Gastrocnemius medialis (tissue), 4 donors: ENCODE measurements at regions not wholly inside any gene's neighbourhood (a gene's known extent, or its start where the extent isn't known, plus 50 kb on each side); places are given as distances from the start of the nearest gene placed in this dataset.

Source experiments
- ATAC-seq, 2 donors: fragments of 150-250 bp; one replicate each; pipeline ENCODE4 v1.9.1; 2016
- DNase-seq, 2 donors: peaks; one replicate each; pipeline ENCODE4 v3.0.0-alpha.2; 2019
- H3K27ac ChIP-seq, 4 donors: fragments of 200-600 bp; sonication (generic); 1 replicate in 1 of 4; 2 replicates in 3 of 4; pipeline ENCODE4 v1.5.1; 2016 to 2018; ENCODE audit warnings: mild to moderate bottlenecking in 2 of 4, moderate library complexity in 1 of 4
- H3K27me3 ChIP-seq, 3 donors: fragments of 200-600 bp; sonication (generic) in 2 of 3; 1 replicate in 1 of 3; 2 replicates in 2 of 3; pipeline versions ENCODE4 v1.5.1 to v1.6.0; 2016 to 2019; ENCODE audit warnings: mild to moderate bottlenecking in 1 of 3, moderate library complexity in 1 of 3
- H3K36me3 ChIP-seq, 2 donors: fragments of 200-600 bp; sonication (generic) in 1 of 2; one replicate each; pipeline ENCODE4 v1.5.1; 2017 to 2018
- H3K4me1 ChIP-seq, 2 donors: fragments of 200-600 bp; sonication (generic) in 1 of 2; one replicate each; pipeline ENCODE4 v1.5.1; 2016 to 2017; ENCODE audit warnings: mild to moderate bottlenecking in 2 of 2
- H3K4me3 ChIP-seq, 4 donors: fragments of 200-600 bp; sonication (generic) in 3 of 4; 1 replicate in 1 of 4; 2 replicates in 3 of 4; pipeline ENCODE4 v1.5.1; 2016 to 2019; ENCODE audit warnings: mild to moderate bottlenecking in 2 of 4
- H3K9me3 ChIP-seq, 3 donors: fragments of 200-600 bp; sonication (generic) in 2 of 3; 1 replicate in 1 of 3; 2 replicates in 2 of 3; pipeline ENCODE4 v1.5.1; 2016 to 2019
- POLR2A ChIP-seq, 2 donors: fragments of 450-650 bp; IDR thresholded peaks; one replicate each; pipeline ENCODE4 v1.6.1; 2017; ENCODE audit warnings: antibody characterized with exemption in 2 of 2, mild to moderate bottlenecking in 2 of 2, moderate library complexity in 2 of 2
- in situ Hi-C, 4 donors: fragments of 200-750 bp; cut with MboI; loops; one replicate each; pipeline versions ENCODE4 v1.15.0 to v1.8.0; 2017; ENCODE audit warnings: low sequenced_read_pairs in 4 of 4
- intact Hi-C: fragments of 100-400 bp; cut with DNase I; formaldehyde crosslinking; loops from one replicate; pipeline ENCODE4 v1.15.1; 2023; ENCODE audit warnings: low total_unique reads
- TF ChIP-seq, protein P1 (sequence below), 5 experiments: fragments of 450-650 bp in 3 of 5; fragments of 200-600 bp in 2 of 5; sonication (generic) in 2 of 5; IDR thresholded peaks in 4 of 5; conservative IDR thresholded peaks in 1 of 5; 1 replicate in 4 of 5; 2 replicates in 1 of 5; pipeline ENCODE4 v1.5.1; 2016 to 2019; ENCODE audit warnings: antibody characterized with exemption in 5 of 5, mild to moderate bottlenecking in 3 of 5, moderate library complexity in 3 of 5

- H3K36me3 ChIP-seq: no peaks in the 10 kb centered on the region
- H3K27me3 ChIP-seq: no peaks in the 10 kb centered on the region
- H3K9me3 ChIP-seq: no peaks in the 10 kb centered on the region
- DNase-seq (no peak), ATAC-seq (no peak)
- intact Hi-C loops: no loop called here
- no peak overlapping the region for H3K4me3 ChIP-seq
- H3K27ac ChIP-seq: no peak overlapping the region
- TF ChIP-seq, protein P1, sequence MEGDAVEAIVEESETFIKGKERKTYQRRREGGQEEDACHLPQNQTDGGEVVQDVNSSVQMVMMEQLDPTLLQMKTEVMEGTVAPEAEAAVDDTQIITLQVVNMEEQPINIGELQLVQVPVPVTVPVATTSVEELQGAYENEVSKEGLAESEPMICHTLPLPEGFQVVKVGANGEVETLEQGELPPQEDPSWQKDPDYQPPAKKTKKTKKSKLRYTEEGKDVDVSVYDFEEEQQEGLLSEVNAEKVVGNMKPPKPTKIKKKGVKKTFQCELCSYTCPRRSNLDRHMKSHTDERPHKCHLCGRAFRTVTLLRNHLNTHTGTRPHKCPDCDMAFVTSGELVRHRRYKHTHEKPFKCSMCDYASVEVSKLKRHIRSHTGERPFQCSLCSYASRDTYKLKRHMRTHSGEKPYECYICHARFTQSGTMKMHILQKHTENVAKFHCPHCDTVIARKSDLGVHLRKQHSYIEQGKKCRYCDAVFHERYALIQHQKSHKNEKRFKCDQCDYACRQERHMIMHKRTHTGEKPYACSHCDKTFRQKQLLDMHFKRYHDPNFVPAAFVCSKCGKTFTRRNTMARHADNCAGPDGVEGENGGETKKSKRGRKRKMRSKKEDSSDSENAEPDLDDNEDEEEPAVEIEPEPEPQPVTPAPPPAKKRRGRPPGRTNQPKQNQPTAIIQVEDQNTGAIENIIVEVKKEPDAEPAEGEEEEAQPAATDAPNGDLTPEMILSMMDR (IDR thresholded peaks at IDR 0.05 in 4 of 5, conservative IDR thresholded peaks at IDR 0.05 in 1 of 5): no peak
- TF ChIP-seq POLR2A (IDR thresholded peaks at IDR 0.05): no peak
- no peaks in the 10 kb centered on the region for H3K4me1 ChIP-seq
- in situ Hi-C loops: no loop called here
Measured at GRCh38 chr2:88334418-88334817, 118.1 kb downstream of the FOXI3 start.

GRCh38 chr2:88331239-88331638, 121.3 kb downstream of the FOXI3 start:
- no peaks in the 10 kb centered on the region for H3K9me3 ChIP-seq
- H3K4me3 ChIP-seq: no peak overlapping the region
- H3K36me3 ChIP-seq: no peaks in the 10 kb centered on the region
- TF ChIP-seq, protein P1 (IDR thresholded peaks at IDR 0.05 in 4 of 5, conservative IDR thresholded peaks at IDR 0.05 in 1 of 5): no peak
- no peak for TF ChIP-seq POLR2A (IDR thresholded peaks at IDR 0.05)
- H3K4me1 ChIP-seq: no peaks in the 10 kb centered on the region
- no peak for ATAC-seq
- in situ Hi-C loops (no loop called here), intact Hi-C loops (no loop called here)
- no peak for DNase-seq
- peaks cover 0 to 2% (median 0%) of the 10 kb centered on the region in 3 donors for H3K27me3 ChIP-seq
- H3K27ac ChIP-seq: no peak overlapping the region

DNA sequence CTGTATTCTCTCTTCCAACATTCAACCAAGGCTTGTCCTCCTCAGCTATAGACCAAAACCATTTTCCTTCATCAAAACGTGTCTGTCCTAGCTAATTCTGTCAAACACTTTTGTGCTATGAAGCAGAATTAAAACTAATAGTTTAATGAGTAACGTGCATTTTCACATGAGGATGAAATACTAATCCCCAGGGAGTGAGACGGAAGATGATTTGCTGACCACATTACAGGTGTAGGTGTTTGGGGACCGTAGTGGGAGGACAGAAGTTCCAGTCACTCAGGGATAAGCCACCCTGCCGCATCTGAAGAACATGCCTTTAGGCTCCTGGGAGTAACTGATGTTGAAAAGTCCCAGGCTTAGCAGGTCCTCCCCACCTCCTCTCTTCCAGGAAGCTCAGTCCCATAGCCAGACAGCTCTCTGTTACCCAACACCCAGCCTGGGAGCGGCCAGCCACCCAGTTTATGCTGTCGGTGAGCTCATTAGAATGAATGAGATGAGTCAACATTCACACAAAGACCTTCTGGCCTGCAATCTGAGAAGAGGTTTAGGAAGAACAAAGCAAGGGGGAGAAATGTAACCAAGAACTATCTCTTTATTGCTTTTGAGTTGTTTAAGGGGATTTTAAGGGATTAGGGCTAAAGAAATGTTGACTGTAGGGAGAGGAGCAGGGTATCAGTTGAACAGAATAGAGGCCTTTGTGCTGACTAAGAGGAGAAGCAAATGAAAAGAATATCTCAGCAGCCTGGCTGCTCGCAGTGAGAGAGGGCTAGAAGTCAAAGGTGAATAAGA, 122.5 kb downstream of the FOXI3 start:
- H3K9me3 ChIP-seq: no peaks in the 10 kb centered on the region
- peaks cover 0 to 2% (median 0%) of the 10 kb centered on the region in 3 donors for H3K27me3 ChIP-seq
- H3K36me3 ChIP-seq: no peaks in the 10 kb centered on the region
- H3K4me1 ChIP-seq: no peaks in the 10 kb centered on the region
- ATAC-seq (no peak), DNase-seq (no peak)
- intact Hi-C loops (no loop called here), in situ Hi-C loops (no loop called here)
- H3K27ac ChIP-seq: no peak overlapping the region
- no peak overlapping the region for H3K4me3 ChIP-seq
- no peak for TF ChIP-seq POLR2A (IDR thresholded peaks at IDR 0.05)
- TF ChIP-seq, protein P1 (IDR thresholded peaks at IDR 0.05 in 4 of 5, conservative IDR thresholded peaks at IDR 0.05 in 1 of 5): no peak

DNA sequence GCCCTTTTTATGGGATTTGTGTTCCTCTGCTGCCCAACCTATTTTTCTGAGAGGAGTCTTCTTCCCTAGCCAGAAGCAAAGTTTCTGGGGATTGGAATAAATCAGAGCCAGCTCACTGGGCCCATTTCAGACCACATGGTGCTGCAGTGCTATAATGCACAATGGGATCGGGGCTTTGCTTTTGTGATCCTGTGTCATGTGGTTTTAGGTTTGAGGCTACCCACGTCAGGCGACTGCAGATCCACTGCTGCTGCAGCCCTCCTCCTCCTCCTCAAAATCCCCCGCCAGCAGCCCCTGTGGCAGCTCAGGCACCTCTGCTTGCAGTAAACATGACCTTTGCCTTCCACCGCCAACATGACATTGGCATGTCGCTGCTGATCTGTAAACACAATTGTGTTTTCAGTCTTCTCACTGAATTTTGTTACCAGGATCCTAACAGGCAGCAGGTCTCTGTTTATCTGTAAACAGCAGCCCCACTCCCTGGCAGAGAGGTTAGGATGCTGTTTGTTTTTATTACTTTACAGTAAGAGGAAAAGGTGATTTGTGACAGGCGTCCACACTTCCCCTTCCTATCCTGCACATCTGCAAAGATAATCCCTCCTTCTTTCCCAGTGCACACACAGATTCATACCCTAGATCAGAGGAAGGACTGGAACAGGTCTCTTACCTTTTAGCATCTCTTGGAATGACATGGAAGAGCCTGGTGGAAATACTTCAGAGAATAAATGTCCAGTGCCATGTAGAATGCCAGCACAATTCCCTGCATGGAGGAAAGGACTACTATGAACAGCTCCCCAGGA, 130.8 kb downstream of the FOXI3 start:
- no peak overlapping the region for H3K4me3 ChIP-seq
- H3K27ac ChIP-seq: no peak overlapping the region
- intact Hi-C loops: no loop called here
- TF ChIP-seq, protein P1 (IDR thresholded peaks at IDR 0.05 in 4 of 5, conservative IDR thresholded peaks at IDR 0.05 in 1 of 5): no peak
- TF ChIP-seq POLR2A (IDR thresholded peaks at IDR 0.05): no peak
- no peaks in the 10 kb centered on the region for H3K36me3 ChIP-seq
- H3K4me1 ChIP-seq: no peaks in the 10 kb centered on the region
- DNase-seq (no peak), ATAC-seq (no peak)
- in situ Hi-C loops: no loop called here
- H3K9me3 ChIP-seq: no peaks in the 10 kb centered on the region
- no peaks in the 10 kb centered on the region for H3K27me3 ChIP-seq
